Tibial nerve (tissue), 4 donors: ENCODE measurements at regions not wholly inside any gene's neighbourhood (a gene's known extent, or its start where the extent isn't known, plus 50 kb on each side); places are given as distances from the start of the nearest gene placed in this dataset.

Source experiments
- EP300 ChIP-seq, 2 donors: sonication (generic); formaldehyde crosslinking; IDR thresholded peaks; one replicate each; pipeline ENCODE4 v1.6.1; 2017; ENCODE audit warnings: antibody characterized with exemption in 2 of 2, mild to moderate bottlenecking in 1 of 2
- POLR2A ChIP-seq, 2 donors: fragments of 450-650 bp; IDR thresholded peaks; one replicate each; pipeline ENCODE4 v1.6.1; 2017; ENCODE audit warnings: antibody characterized with exemption in 2 of 2, mild to moderate bottlenecking in 2 of 2, moderate library complexity in 2 of 2
- TF ChIP-seq, protein P1 (sequence below), 5 experiments: fragments of 200-600 bp in 3 of 5; fragments of 450-650 bp in 2 of 5; sonication (generic) in 3 of 5; IDR thresholded peaks; one replicate each; pipeline ENCODE4 v1.5.1; 2016 to 2019; ENCODE audit warnings: antibody characterized with exemption in 5 of 5, mild to moderate bottlenecking in 3 of 5, moderate library complexity in 2 of 5

DNA sequence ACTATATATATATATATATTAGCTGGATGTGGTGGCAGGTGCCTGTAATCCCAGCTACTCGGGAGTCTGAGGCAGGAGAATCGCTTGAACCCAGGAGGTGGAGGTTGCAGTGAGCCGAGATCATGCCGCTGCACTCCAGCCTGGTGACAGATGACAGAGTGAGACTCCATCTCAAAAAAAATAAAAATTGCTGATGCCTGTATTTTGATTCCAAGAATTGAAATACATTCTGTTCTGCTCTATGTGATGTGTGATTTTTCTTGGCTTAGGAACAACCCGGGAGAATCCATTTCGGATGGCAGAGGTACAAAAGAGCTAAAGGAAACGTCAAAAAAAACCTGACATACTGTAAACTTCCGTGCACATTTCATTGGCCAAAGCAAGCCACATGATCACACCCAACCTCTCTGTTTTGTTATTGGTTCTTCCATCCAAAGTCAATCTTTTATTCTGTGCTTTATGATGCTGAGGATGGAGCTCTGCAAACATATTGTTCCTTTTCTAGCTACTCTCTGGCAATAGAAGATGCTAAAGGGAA, 478.1 kb upstream of the MAP2 start:
- TF ChIP-seq, protein P1, sequence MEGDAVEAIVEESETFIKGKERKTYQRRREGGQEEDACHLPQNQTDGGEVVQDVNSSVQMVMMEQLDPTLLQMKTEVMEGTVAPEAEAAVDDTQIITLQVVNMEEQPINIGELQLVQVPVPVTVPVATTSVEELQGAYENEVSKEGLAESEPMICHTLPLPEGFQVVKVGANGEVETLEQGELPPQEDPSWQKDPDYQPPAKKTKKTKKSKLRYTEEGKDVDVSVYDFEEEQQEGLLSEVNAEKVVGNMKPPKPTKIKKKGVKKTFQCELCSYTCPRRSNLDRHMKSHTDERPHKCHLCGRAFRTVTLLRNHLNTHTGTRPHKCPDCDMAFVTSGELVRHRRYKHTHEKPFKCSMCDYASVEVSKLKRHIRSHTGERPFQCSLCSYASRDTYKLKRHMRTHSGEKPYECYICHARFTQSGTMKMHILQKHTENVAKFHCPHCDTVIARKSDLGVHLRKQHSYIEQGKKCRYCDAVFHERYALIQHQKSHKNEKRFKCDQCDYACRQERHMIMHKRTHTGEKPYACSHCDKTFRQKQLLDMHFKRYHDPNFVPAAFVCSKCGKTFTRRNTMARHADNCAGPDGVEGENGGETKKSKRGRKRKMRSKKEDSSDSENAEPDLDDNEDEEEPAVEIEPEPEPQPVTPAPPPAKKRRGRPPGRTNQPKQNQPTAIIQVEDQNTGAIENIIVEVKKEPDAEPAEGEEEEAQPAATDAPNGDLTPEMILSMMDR (IDR thresholded peaks at IDR 0.05), result no peak
- TF ChIP-seq POLR2A (IDR thresholded peaks at IDR 0.05) (no peak), EP300 (IDR thresholded peaks at IDR 0.05) (no peak)
